HepG2 (cell line): ENCODE measurements at regions not wholly inside any gene's neighbourhood (a gene's known extent, or its start where the extent isn't known, plus 50 kb on each side); places are given as distances from the start of the nearest gene placed in this dataset.

ENCODE experiments used
- CTCF ChIP-seq: sonication (generic); formaldehyde crosslinking; IDR thresholded peaks from 2 replicates; pipeline ENCODE4 v1.5.0; 2020; ENCODE audit warnings: mild to moderate bottlenecking, missing genetic modification reagents, moderate library complexity
- SNAPC5 ChIP-seq: sonication (generic); formaldehyde crosslinking; IDR thresholded peaks from 2 replicates; pipeline ENCODE4 v1.8.1; 2023; ENCODE audit warnings: mild to moderate bottlenecking, missing genetic modification reagents, borderline replicate concordance
- ZNF253 ChIP-seq: sonication (generic); formaldehyde crosslinking; IDR thresholded peaks from 2 replicates; pipeline ENCODE4 v1.8.0; 2022; ENCODE audit warnings: mild to moderate bottlenecking, missing genetic modification reagents, borderline replicate concordance

GRCh38 chr5:57538341-57538955, 55.8 kb upstream of the ACTBL2 start:
- TF ChIP-seq SNAPC5 (no peak), ZNF253 (no peak), CTCF (CRISPR knock-in tag) (no peak)
